H9 (cell line): ENCODE measurements at regions not wholly inside any gene's neighbourhood (a gene's known extent, or its start where the extent isn't known, plus 50 kb on each side); places are given as distances from the start of the nearest gene placed in this dataset.

ENCODE experiments used
- DNase-seq: peaks from one replicate; pipeline ENCODE4 v3.0.0-alpha.2; 2017
- H2AFZ ChIP-seq: one replicate; pipeline ENCODE4 v1.6.1; 2013; ENCODE audit warnings: mild to moderate bottlenecking, low read length, control low read depth, moderate library complexity
- H2AK5ac ChIP-seq: 2 replicates; pipeline ENCODE4 v1.6.1; 2013; ENCODE audit warnings: low read length, control low read depth, mixed read lengths; ENCODE audit not compliant: insufficient read length
- H2BK120ac ChIP-seq: one replicate; pipeline ENCODE4 v1.6.1; 2013; ENCODE audit warnings: low read depth, mild to moderate bottlenecking, low read length, control low read depth, inconsistent platforms; ENCODE audit not compliant: poor library complexity, severe bottlenecking
- H2BK12ac ChIP-seq: 2 replicates; pipeline ENCODE4 v1.6.1; 2013; ENCODE audit warnings: low read length, control low read depth, mixed read lengths, low read depth; ENCODE audit not compliant: insufficient read length
- H2BK15ac ChIP-seq: 2 replicates; pipeline ENCODE4 v1.6.1; 2013; ENCODE audit warnings: low read depth, low read length, control low read depth
- H2BK20ac ChIP-seq: one replicate; pipeline ENCODE4 v1.6.1; 2013; ENCODE audit warnings: low read depth, mild to moderate bottlenecking, low read length, control low read depth, inconsistent platforms; ENCODE audit not compliant: poor library complexity, severe bottlenecking
- H2BK5ac ChIP-seq: 2 replicates; pipeline ENCODE4 v1.6.1; 2013; ENCODE audit warnings: low read length, control low read depth, mixed read lengths; ENCODE audit not compliant: insufficient read length
- H3K14ac ChIP-seq: 2 replicates; pipeline ENCODE4 v1.6.1; 2013; ENCODE audit warnings: low read length, control low read depth; ENCODE audit not compliant: insufficient read depth
- H3K18ac ChIP-seq: 2 replicates; pipeline ENCODE4 v1.6.1; 2013; ENCODE audit warnings: low read depth, mild to moderate bottlenecking, mixed read lengths, low read length, control low read depth; ENCODE audit not compliant: insufficient read length
- H3K23ac ChIP-seq: 2 replicates; pipeline ENCODE4 v1.6.1; 2013; ENCODE audit warnings: low read length, control low read depth, mixed read lengths, low read depth; ENCODE audit not compliant: insufficient read length
- H3K23me2 ChIP-seq: 2 replicates; pipeline ENCODE4 v1.6.1; 2013; ENCODE audit warnings: low read depth, mild to moderate bottlenecking, mixed read lengths, low read length, control low read depth; ENCODE audit not compliant: insufficient read length, poor library complexity, severe bottlenecking
- H3K27ac ChIP-seq: 2 replicates; pipeline ENCODE4 v1.5.1; 2013; ENCODE audit warnings: low read length, control low read depth, mixed read lengths, low read depth; ENCODE audit not compliant: insufficient read length
- H3K27me3 ChIP-seq: 2 replicates; pipeline ENCODE4 v1.6.1; 2013; ENCODE audit warnings: low read length, control low read depth, inconsistent platforms; ENCODE audit not compliant: insufficient read depth
- H3K4ac ChIP-seq: 2 replicates; pipeline ENCODE4 v1.6.1; 2013; ENCODE audit warnings: low read depth, mild to moderate bottlenecking, control low read depth, inconsistent platforms, low read length, moderate library complexity
- H3K4me1 ChIP-seq: 2 replicates; pipeline ENCODE4 v1.6.1; 2013; ENCODE audit warnings: low read length, control low read depth, inconsistent platforms; ENCODE audit not compliant: insufficient read depth
- H3K4me2 ChIP-seq: 2 replicates; pipeline ENCODE4 v1.6.1; 2013; ENCODE audit warnings: low read length, control low read depth, mixed read lengths; ENCODE audit not compliant: insufficient read length, insufficient read depth
- H3K56ac ChIP-seq: 2 replicates; pipeline ENCODE4 v1.6.1; 2013; ENCODE audit warnings: low read depth, mild to moderate bottlenecking, mixed read lengths, low read length, control low read depth; ENCODE audit not compliant: insufficient read length
- H3K79me1 ChIP-seq: 2 replicates; pipeline ENCODE4 v1.6.1; 2013; ENCODE audit warnings: low read depth, mild to moderate bottlenecking, moderate library complexity, low read length, control low read depth, inconsistent platforms; ENCODE audit not compliant: insufficient read depth, poor library complexity, severe bottlenecking
- H3K79me2 ChIP-seq: 2 replicates; pipeline ENCODE4 v1.6.1; 2013; ENCODE audit warnings: low read length, control low read depth, inconsistent platforms; ENCODE audit not compliant: insufficient read depth
- H3K9ac ChIP-seq: 2 replicates; pipeline ENCODE4 v1.6.1; 2013; ENCODE audit warnings: low read length, control low read depth, mixed read lengths; ENCODE audit not compliant: insufficient read length; ENCODE audit errors: extremely low read depth
- H3K9me3 ChIP-seq: one replicate; pipeline ENCODE4 v1.6.1; 2013; ENCODE audit warnings: low read depth, low read length, inconsistent platforms; ENCODE audit not compliant: control insufficient read depth
- H3T11ph ChIP-seq: one replicate; pipeline ENCODE4 v1.6.1; 2013; ENCODE audit warnings: mild to moderate bottlenecking, low read length, control low read depth, inconsistent platforms
- H4K20me1 ChIP-seq: one replicate; pipeline ENCODE4 v1.6.1; 2013; ENCODE audit not compliant: control insufficient read depth, insufficient read length, insufficient read depth
- H4K5ac ChIP-seq: 2 replicates; pipeline ENCODE4 v1.6.1; 2013; ENCODE audit warnings: low read depth, mild to moderate bottlenecking, mixed read lengths, low read length, control low read depth; ENCODE audit not compliant: insufficient read length
- H4K8ac ChIP-seq: replicated peaks from 2 replicates; pipeline ENCODE4 v1.6.1; 2013; ENCODE audit warnings: low read length, control low read depth, mixed read lengths, low read depth; ENCODE audit not compliant: insufficient read length
- H4K91ac ChIP-seq: 2 replicates; pipeline ENCODE4 v1.6.1; 2013; ENCODE audit warnings: low read depth, mild to moderate bottlenecking, moderate library complexity, mixed read lengths, low read length, control low read depth; ENCODE audit not compliant: insufficient read length
- H3K27ac Mint-ChIP-seq, 3 experiments: 2 replicates in 2 of 3; 3 replicates in 1 of 3; pipeline ENCODE4 v1.8.0; 2020 to 2021; ENCODE audit warnings: mixed read lengths in 3 of 3, mild to moderate bottlenecking in 1 of 3, moderate library complexity in 1 of 3
- H3K27me3 Mint-ChIP-seq: 2 replicates; pipeline ENCODE4 v1.8.0; 2021; ENCODE audit warnings: low read depth, mild to moderate bottlenecking, moderate library complexity, mixed read lengths
- H3K36me3 Mint-ChIP-seq, 3 experiments: 2 replicates in 2 of 3; 3 replicates in 1 of 3; pipeline ENCODE4 v1.8.0; 2020 to 2021; ENCODE audit warnings: low read depth in 3 of 3, mixed read lengths in 3 of 3; ENCODE audit not compliant: insufficient read depth in 1 of 3
- H3K4me1 Mint-ChIP-seq, 2 experiments: 2 replicates each; pipeline ENCODE4 v1.8.0; 2020; ENCODE audit warnings: mixed read lengths in 2 of 2
- H3K4me3 Mint-ChIP-seq, 2 experiments: 2 replicates in 1 of 2; 3 replicates in 1 of 2; pipeline ENCODE4 v1.8.0; 2020 to 2021; ENCODE audit warnings: mild to moderate bottlenecking in 2 of 2, mixed read lengths in 2 of 2, moderate library complexity in 1 of 2
- H3K9me3 Mint-ChIP-seq, 2 experiments: 2 replicates in 1 of 2; 3 replicates in 1 of 2; pipeline ENCODE4 v1.8.0; 2020; ENCODE audit warnings: mild to moderate bottlenecking in 2 of 2, mixed read lengths in 2 of 2, moderate library complexity in 1 of 2
- CTCF ChIP-seq: fragments of 200-600 bp; sonication (generic); conservative IDR thresholded peaks from 3 replicates; pipeline ENCODE4 v1.8.0; 2021; ENCODE audit warnings: antibody characterized with exemption, mild to moderate bottlenecking
- WGBS: extraction: QIAGEN DNeasy Blood & Tissue Kit; methylation state at CpG from one replicate; pipeline ENCODE4 v1.1.7; 2013; ENCODE audit warnings: missing lambda C conversion rate, low lambda C conversion rate, mixed read lengths; ENCODE audit not compliant: insufficient read length; ENCODE audit errors: extremely low coverage; 5-methylcytosine and 5-hydroxymethylcytosine counted together

- Histone ChIP-seq H3K23ac (no peak overlapping the region), H3K79me2 (no peaks in the 10 kb centered on the region), H3K18ac (no peak overlapping the region), H2BK5ac (no peak overlapping the region), H3K4ac (no peak overlapping the region), H3K14ac (no peak overlapping the region), H2BK15ac (no peak overlapping the region), H3K23me2 (no peaks in the 10 kb centered on the region), H4K8ac (no peak overlapping the region), H3K79me1 (no peaks in the 10 kb centered on the region), H3K9me3 (no peaks in the 10 kb centered on the region), H3T11ph (no peak overlapping the region), H3K27me3 (no peaks in the 10 kb centered on the region), H3K27ac (no peak overlapping the region), H2AFZ (no peak overlapping the region), H2BK12ac (no peak overlapping the region), H4K5ac (no peak overlapping the region), H3K9ac (no peak overlapping the region), H4K91ac (no peak overlapping the region), H2BK120ac (no peak overlapping the region), H3K4me2 (no peak overlapping the region), H3K56ac (no peak overlapping the region), H3K4me1 (peaks cover 3% of the 10 kb centered on the region; the same call in 1 of the 2 replicates), H4K20me1 (no peaks in the 10 kb centered on the region), H2BK20ac (no peak overlapping the region), H2AK5ac (no peak overlapping the region)
- no peak overlapping the region for H3K27ac Mint-ChIP-seq
- no peaks in the 10 kb centered on the region; a peak in 1 of 5 replicates for H3K9me3 Mint-ChIP-seq
- WGBS: no CpG with 5 or more reads among the region's 8 CpGs
- peaks cover 6% of the 10 kb centered on the region for H3K27me3 Mint-ChIP-seq
- TF ChIP-seq CTCF: no peak
- peaks cover 7 to 11% of the 10 kb centered on the region in 2 experiments for H3K4me1 Mint-ChIP-seq
- H3K4me3 Mint-ChIP-seq: no peak overlapping the region
- no peak for DNase-seq
- no peaks in the 10 kb centered on the region for H3K36me3 Mint-ChIP-seq
These were observed 515.7 kb upstream of the HS6ST1 start for GRCh38 chr2:128834207-128834879.
